ENCODE measurements at regions not wholly inside any gene's neighbourhood (a gene's known extent, or its start where the extent isn't known, plus 50 kb on each side); places are given as distances from the start of the nearest gene placed in this dataset.

- Histone ChIP-seq H4K20me1 (ENCODE audit: control insufficient read depth, insufficient read depth, insufficient read length) (no peaks in the 10 kb centered on the region), H3K4me2 (ENCODE audit: insufficient read depth, insufficient read length, low read length) (no peak overlapping the region), H2BK120ac (ENCODE audit: low read depth, low read length, poor library complexity, severe bottlenecking) (no peak overlapping the region), H3K56ac (ENCODE audit: insufficient read length, low read depth, low read length) (no peak overlapping the region), H2BK12ac (ENCODE audit: insufficient read length, low read depth, low read length) (no peak overlapping the region), H3K79me1 (ENCODE audit: insufficient read depth, low read depth, low read length, poor library complexity, severe bottlenecking) (no peaks in the 10 kb centered on the region), H3K27me3 (ENCODE audit: insufficient read depth, low read length) (no peaks in the 10 kb centered on the region), H3K9me3 (ENCODE audit: control insufficient read depth, low read depth, low read length) (no peaks in the 10 kb centered on the region), H4K5ac (ENCODE audit: insufficient read length, low read depth, low read length) (no peak overlapping the region), H2AFZ (ENCODE audit: low read length) (no peak overlapping the region), H2BK20ac (ENCODE audit: low read depth, low read length, poor library complexity, severe bottlenecking) (no peak overlapping the region), H3K27ac (ENCODE audit: insufficient read length, low read depth, low read length) (no peak overlapping the region), H3K23me2 (ENCODE audit: insufficient read length, low read depth, low read length, poor library complexity, severe bottlenecking) (no peaks in the 10 kb centered on the region), H3K4ac (ENCODE audit: low read depth, low read length) (no peak overlapping the region), H3K18ac (ENCODE audit: insufficient read length, low read depth, low read length) (no peak overlapping the region), H3K4me1 (ENCODE audit: insufficient read depth, low read length) (no peaks in the 10 kb centered on the region), H3T11ph (ENCODE audit: low read length) (no peak overlapping the region), H3K79me2 (ENCODE audit: insufficient read depth, low read length) (no peaks in the 10 kb centered on the region), H4K91ac (ENCODE audit: insufficient read length, low read depth, low read length) (no peak overlapping the region), H2BK5ac (ENCODE audit: insufficient read length, low read length) (no peak overlapping the region), H3K14ac (ENCODE audit: insufficient read depth, low read length) (no peak overlapping the region), H2BK15ac (ENCODE audit: low read depth, low read length) (no peak overlapping the region), H3K9ac (ENCODE audit: extremely low read depth, insufficient read length, low read length) (no peak overlapping the region), H4K8ac (replicated peaks; ENCODE audit: insufficient read length, low read depth, low read length) (no peak overlapping the region), H3K23ac (ENCODE audit: insufficient read length, low read depth, low read length) (no peak overlapping the region), H2AK5ac (ENCODE audit: insufficient read length, low read length) (no peak overlapping the region)
- Mint-ChIP-seq H3K36me3 (ENCODE audit: insufficient read depth in 1 of 3, low read depth in 3 of 3) (no peaks in the 10 kb centered on the region; a peak in 1 of 7 replicates), H3K27me3 (ENCODE audit: low read depth) (no peaks in the 10 kb centered on the region), H3K4me1 (peaks cover 4 to 7% of the 10 kb centered on the region in 2 experiments; a peak in 2 of 4 replicates), H3K9me3 (peaks cover 0 to 3% of the 10 kb centered on the region in 2 experiments; a peak in 2 of 5 replicates), H3K4me3 (no peak overlapping the region), H3K27ac (no peak overlapping the region)
- TF ChIP-seq, protein P1, sequence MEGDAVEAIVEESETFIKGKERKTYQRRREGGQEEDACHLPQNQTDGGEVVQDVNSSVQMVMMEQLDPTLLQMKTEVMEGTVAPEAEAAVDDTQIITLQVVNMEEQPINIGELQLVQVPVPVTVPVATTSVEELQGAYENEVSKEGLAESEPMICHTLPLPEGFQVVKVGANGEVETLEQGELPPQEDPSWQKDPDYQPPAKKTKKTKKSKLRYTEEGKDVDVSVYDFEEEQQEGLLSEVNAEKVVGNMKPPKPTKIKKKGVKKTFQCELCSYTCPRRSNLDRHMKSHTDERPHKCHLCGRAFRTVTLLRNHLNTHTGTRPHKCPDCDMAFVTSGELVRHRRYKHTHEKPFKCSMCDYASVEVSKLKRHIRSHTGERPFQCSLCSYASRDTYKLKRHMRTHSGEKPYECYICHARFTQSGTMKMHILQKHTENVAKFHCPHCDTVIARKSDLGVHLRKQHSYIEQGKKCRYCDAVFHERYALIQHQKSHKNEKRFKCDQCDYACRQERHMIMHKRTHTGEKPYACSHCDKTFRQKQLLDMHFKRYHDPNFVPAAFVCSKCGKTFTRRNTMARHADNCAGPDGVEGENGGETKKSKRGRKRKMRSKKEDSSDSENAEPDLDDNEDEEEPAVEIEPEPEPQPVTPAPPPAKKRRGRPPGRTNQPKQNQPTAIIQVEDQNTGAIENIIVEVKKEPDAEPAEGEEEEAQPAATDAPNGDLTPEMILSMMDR (conservative IDR thresholded peaks at IDR 0.05), result no peak
- DNase-seq, result no peak
- no CpG with 5 or more reads among the region's 2 CpGs for WGBS (ENCODE audit: extremely low coverage, insufficient read length, low lambda C conversion rate)
Measured at GRCh38 chr6:145132709-145133108, 602.6 kb downstream of the EPM2A start.

All from H9 (cell line).